Stomach (tissue), 8 donors: ENCODE measurements at regions not wholly inside any gene's neighbourhood (a gene's known extent, or its start where the extent isn't known, plus 50 kb on each side); places are given as distances from the start of the nearest gene placed in this dataset.
A peak's percentile ranks its signal among the peaks of the same experiment; 100 is the strongest.

Source experiments
- DNase-seq, 2 donors: peaks; one replicate each; pipeline versions ENCODE4 v3.0.0 to v3.0.0-alpha.2; 2013 to 2019
- H3K27ac ChIP-seq, 5 donors: fragments of 200-600 bp in 4 of 5; sonication (generic) in 4 of 5; one replicate each; pipeline ENCODE4 v1.5.1; 2013 to 2019; ENCODE audit warnings: mild to moderate bottlenecking in 1 of 5, moderate library complexity in 1 of 5
- H3K27me3 ChIP-seq, 3 donors: fragments of 200-600 bp; sonication (generic); one replicate each; pipeline ENCODE4 v1.5.1; 2017 to 2019; ENCODE audit warnings: mixed run types in 1 of 3
- H3K36me3 ChIP-seq, 4 donors: fragments of 200-600 bp; sonication (generic); 1 replicate in 3 of 4; 2 replicates in 1 of 4; pipeline ENCODE4 v1.5.1; 2016 to 2019
- H3K4me1 ChIP-seq, 4 donors: fragments of 200-600 bp; sonication (generic); one replicate each; pipeline ENCODE4 v1.5.1; 2016 to 2019
- H3K4me3 ChIP-seq, 4 donors: fragments of 200-600 bp; sonication (generic) in 3 of 4; one replicate each; pipeline ENCODE4 v1.5.1; 2016 to 2019; ENCODE audit warnings: mild to moderate bottlenecking in 1 of 4
- H3K9me3 ChIP-seq, 4 donors: fragments of 200-600 bp; sonication (generic); one replicate each; pipeline ENCODE4 v1.5.1; 2016 to 2019
- CTCF ChIP-seq, 7 experiments: fragments of 450-650 bp in 4 of 7; fragments of 200-600 bp in 3 of 7; sonication (generic) in 3 of 7; IDR thresholded peaks; one replicate each; pipeline ENCODE4 v1.5.1; 2016 to 2019; ENCODE audit warnings: antibody characterized with exemption in 7 of 7, control low read depth in 2 of 7, mild to moderate bottlenecking in 1 of 7
- EP300 ChIP-seq: sonication (generic); formaldehyde crosslinking; IDR thresholded peaks from one replicate; pipeline ENCODE4 v1.6.1; 2017; ENCODE audit warnings: antibody characterized with exemption
- POLR2A ChIP-seq, 4 donors: fragments of 450-650 bp; IDR thresholded peaks; one replicate each; pipeline ENCODE4 v1.6.1; 2016; ENCODE audit warnings: antibody characterized with exemption in 4 of 4, control low read depth in 2 of 4, mild to moderate bottlenecking in 1 of 4, moderate library complexity in 1 of 4
- POLR2AphosphoS5 ChIP-seq, 3 donors: sonication (generic); formaldehyde crosslinking; IDR thresholded peaks; one replicate each; pipeline ENCODE4 v1.6.1; 2016; ENCODE audit warnings: antibody characterized with exemption in 3 of 3
- WGBS, 5 donors: extraction: QIAGEN DNeasy Blood & Tissue Kit in 3 of 5; methylation state at CpG; one replicate each; pipeline versions ENCODE4 v1.1.5 to v1.1.7; 2013 to 2018; 5-methylcytosine and 5-hydroxymethylcytosine counted together
- intact Hi-C: fragments of 100-400 bp; cut with DNase I; formaldehyde crosslinking; loops from one replicate; pipeline ENCODE4 v1.15.1; 2023; ENCODE audit warnings: low total_unique reads
- donor health status: healthy with polysubstance abuse.
- donor health status: Bipolar disorder and iron deficiency.
- donor health status: healthy.

GRCh38 chr1:239268941-239269340 lies 117.4 kb upstream of the CHRM3 start:
- WGBS, 5 donors, result 43 to 86% (median 56%) methylated on average over 4 of the region's 4 CpGs
- TF ChIP-seq POLR2A (IDR thresholded peaks at IDR 0.05) (no peak), CTCF (IDR thresholded peaks at IDR 0.05) (no peak), POLR2AphosphoS5 (IDR thresholded peaks at IDR 0.05) (no peak), EP300 (no peak)
- H3K4me3 ChIP-seq, result no peak overlapping the region
- no peaks in the 10 kb centered on the region for H3K36me3 ChIP-seq
- H3K9me3 ChIP-seq, result no peaks in the 10 kb centered on the region
- no peaks in the 10 kb centered on the region for H3K27me3 ChIP-seq
- H3K27ac ChIP-seq, result no peak overlapping the region
- DNase-seq, result no peak
- peaks cover 0 to 11% (median 5%) of the 10 kb centered on the region in 4 donors for H3K4me1 ChIP-seq
- intact Hi-C loops, result no loop called here

- Histone ChIP-seq H3K4me3 (no peak overlapping the region), H3K27me3 (no peaks in the 10 kb centered on the region), H3K36me3 (no peaks in the 10 kb centered on the region), H3K27ac (no peak overlapping the region), H3K4me1 (peaks cover 0 to 11% (median 5%) of the 10 kb centered on the region in 4 donors), H3K9me3 (no peaks in the 10 kb centered on the region)
- no peak for TF ChIP-seq EP300
- no peak for TF ChIP-seq CTCF (IDR thresholded peaks at IDR 0.05)
- TF ChIP-seq POLR2AphosphoS5 (IDR thresholded peaks at IDR 0.05), result no peak
- TF ChIP-seq POLR2A (IDR thresholded peaks at IDR 0.05), result no peak
- intact Hi-C loops, result no loop called here
- 53 to 73% (median 72%) methylated on average over 6 of the region's 6 CpGs for WGBS, 5 donors
- no peak for DNase-seq
Measured at GRCh38 chr1:239268007-239268406, 118.4 kb upstream of the CHRM3 start.

GRCh38 chr1:239263801-239264200 lies 122.6 kb upstream of the CHRM3 start:
- no peak for TF ChIP-seq POLR2A (IDR thresholded peaks at IDR 0.05)
- TF ChIP-seq EP300, result no peak
- no peak for TF ChIP-seq POLR2AphosphoS5 (IDR thresholded peaks at IDR 0.05)
- TF ChIP-seq CTCF (IDR thresholded peaks at IDR 0.05), result no peak
- no peaks in the 10 kb centered on the region for H3K27me3 ChIP-seq
- H3K9me3 ChIP-seq, result no peaks in the 10 kb centered on the region
- H3K4me1 ChIP-seq, result peaks cover 0 to 9% (median 3%) of the 10 kb centered on the region in 4 donors
- 51 to 79% (median 67%) methylated on average over 5 of the region's 5 CpGs for WGBS, 5 donors
- H3K4me3 ChIP-seq, result no peak overlapping the region
- no peak overlapping the region for H3K27ac ChIP-seq
- DNase-seq, result no peak
- H3K36me3 ChIP-seq, result no peaks in the 10 kb centered on the region
- intact Hi-C loops, result no loop called here

GRCh38 chr1:239262538-239262937 lies 123.8 kb upstream of the CHRM3 start:
- intact Hi-C loops, result no loop called here
- DNase-seq, result peak in 1 of 2 donors; percentile 16
- TF ChIP-seq POLR2AphosphoS5 (IDR thresholded peaks at IDR 0.05) (no peak), CTCF (IDR thresholded peaks at IDR 0.05) (no peak), POLR2A (IDR thresholded peaks at IDR 0.05) (no peak), EP300 (no peak)

More at GRCh38 chr1:239262538-239262937, 123.8 kb upstream of the CHRM3 start:
- WGBS, 5 donors, result 67 to 92% (median 77%) methylated on average over 1 of the region's 1 CpG
- Histone ChIP-seq H3K4me1 (no peaks in the 10 kb centered on the region), H3K27ac (no peak overlapping the region), H3K9me3 (peaks cover 0 to 4% (median 0%) of the 10 kb centered on the region in 4 donors), H3K27me3 (no peaks in the 10 kb centered on the region), H3K4me3 (no peak overlapping the region), H3K36me3 (no peaks in the 10 kb centered on the region)
